PC-3 (cell line): ENCODE measurements at regions not wholly inside any gene's neighbourhood (a gene's known extent, or its start where the extent isn't known, plus 50 kb on each side); places are given as distances from the start of the nearest gene placed in this dataset.

ENCODE experiments used
- CTCF ChIP-seq: fragments of 300-600 bp; sonication (generic); conservative IDR thresholded peaks from 2 replicates; pipeline ENCODE4 v1.5.1; 2017; ENCODE audit warnings: antibody characterized with exemption, low read depth, mild to moderate bottlenecking, low read length
- EZH2 ChIP-seq: fragments of 300-600 bp; sonication (generic); IDR thresholded peaks from one replicate; pipeline ENCODE4 v1.6.1; 2017; ENCODE audit warnings: antibody characterized with exemption, mild to moderate bottlenecking, low read length; ENCODE audit not compliant: unreplicated experiment
- EZH2phosphoT487 ChIP-seq: fragments of 300-600 bp; sonication (generic); IDR thresholded peaks from 2 replicates; pipeline ENCODE4 v1.6.1; 2018; ENCODE audit warnings: mild to moderate bottlenecking, antibody characterized with exemption, low read length, borderline replicate concordance

- TF ChIP-seq CTCF (no peak), EZH2phosphoT487 (no peak), EZH2 (no peak)
Measured at GRCh38 chr2:225748609-225749008, 349.1 kb downstream of the NYAP2 start.
